HG03460 (cell line): ENCODE measurements at regions not wholly inside any gene's neighbourhood (a gene's known extent, or its start where the extent isn't known, plus 50 kb on each side); places are given as distances from the start of the nearest gene placed in this dataset.
"Not testable (repeated sequence)": the region's sequence is repeated elsewhere in the genome, so short reads cannot be mapped to it uniquely, and the experiment has no call there.

Source experiments
- ATAC-seq: cut with Tn5 transposase; IDR thresholded peaks from one replicate; pipeline ENCODE4 v1.9.1; 2021; ENCODE audit not compliant: unreplicated experiment

- ATAC-seq = no peak
Observed at GRCh38 chr9:119941091-119941490, 571.9 kb upstream of the BRINP1 start.

DNA sequence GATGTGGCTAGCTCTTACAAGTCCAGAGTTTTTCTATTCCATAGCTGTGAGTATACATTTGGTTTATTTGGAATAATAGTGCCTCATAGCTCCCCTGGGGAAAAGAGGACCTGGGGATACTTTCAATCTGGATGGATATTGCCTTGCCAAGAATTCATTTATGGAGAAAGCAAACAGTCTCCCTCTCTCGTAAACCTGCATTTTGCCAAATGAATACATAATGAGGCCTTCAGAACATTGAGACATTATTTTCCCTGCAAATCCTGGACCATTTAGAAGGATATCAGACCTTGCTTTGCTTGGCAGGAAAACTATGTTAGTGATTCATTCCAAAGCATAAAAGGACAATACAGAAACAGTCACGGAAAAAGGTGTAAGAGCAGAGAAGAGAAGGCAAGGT, 569.6 kb upstream of the BRINP1 start:
- no peak for ATAC-seq

GRCh38 chr9:119934497-119934896, 565.3 kb upstream of the BRINP1 start:
- ATAC-seq = no peak

- no peak for ATAC-seq
Observed at GRCh38 chr9:119933191-119933590, 564.0 kb upstream of the BRINP1 start.

DNA sequence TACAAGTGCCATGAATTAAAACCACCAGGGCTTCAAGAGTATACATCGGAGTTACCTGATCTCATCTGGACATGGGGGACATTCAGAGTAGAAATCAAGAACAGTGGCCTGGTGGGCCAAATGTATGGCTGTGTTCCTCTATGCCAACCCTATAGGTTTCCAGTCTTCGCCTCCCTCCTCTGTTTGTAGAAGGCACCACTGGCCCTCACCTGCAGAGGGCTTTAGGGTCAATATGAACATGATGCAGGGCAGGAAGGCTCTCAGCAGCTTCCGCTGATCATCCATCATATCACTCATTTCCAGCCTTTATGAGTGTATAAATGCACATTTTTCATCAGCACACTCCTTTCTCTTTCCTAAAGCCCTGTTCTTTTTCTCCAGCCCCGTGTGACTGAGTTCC, 555.5 kb upstream of the BRINP1 start:
- no peak for ATAC-seq

DNA sequence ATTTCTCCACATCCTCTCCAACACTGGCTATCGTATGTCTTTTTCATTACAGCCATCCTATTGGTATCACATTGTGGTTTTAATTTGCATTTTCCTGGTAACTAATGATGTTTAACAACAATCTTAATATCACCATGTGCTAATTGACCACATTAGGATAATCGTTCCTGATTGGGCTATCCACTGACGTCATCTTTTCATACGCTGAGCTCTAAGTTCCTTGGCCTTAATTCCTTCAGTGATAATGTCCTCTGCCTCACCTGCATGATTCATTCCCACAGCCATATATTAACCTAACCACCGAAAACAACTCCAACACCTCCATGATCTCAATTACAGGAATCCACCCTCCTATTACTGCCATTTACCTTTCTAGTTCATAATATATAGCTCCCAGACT, 547.9 kb upstream of the BRINP1 start:
- ATAC-seq = no peak

GRCh38 chr9:119907056-119907455, 537.8 kb upstream of the BRINP1 start:
- no peak for ATAC-seq

DNA sequence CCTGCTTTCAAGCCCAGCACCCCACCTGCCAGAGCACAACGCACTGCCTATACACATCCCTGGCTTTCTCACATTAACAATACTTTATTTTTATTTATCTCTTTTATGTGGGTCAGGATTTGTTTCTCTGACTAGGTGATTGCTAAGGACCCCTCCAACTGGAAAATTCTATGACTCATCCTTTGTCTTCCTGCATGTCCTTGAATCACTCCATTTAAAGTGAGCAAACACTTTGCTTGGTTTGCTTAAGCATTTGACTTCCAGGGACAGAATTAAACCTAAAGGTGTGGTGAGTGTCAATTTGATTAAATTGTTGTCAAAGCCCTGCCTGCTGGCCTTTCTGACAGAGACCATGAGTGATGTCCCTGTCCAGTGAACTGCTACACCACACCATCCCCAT, 536.5 kb upstream of the BRINP1 start:
- ATAC-seq = no peak

DNA sequence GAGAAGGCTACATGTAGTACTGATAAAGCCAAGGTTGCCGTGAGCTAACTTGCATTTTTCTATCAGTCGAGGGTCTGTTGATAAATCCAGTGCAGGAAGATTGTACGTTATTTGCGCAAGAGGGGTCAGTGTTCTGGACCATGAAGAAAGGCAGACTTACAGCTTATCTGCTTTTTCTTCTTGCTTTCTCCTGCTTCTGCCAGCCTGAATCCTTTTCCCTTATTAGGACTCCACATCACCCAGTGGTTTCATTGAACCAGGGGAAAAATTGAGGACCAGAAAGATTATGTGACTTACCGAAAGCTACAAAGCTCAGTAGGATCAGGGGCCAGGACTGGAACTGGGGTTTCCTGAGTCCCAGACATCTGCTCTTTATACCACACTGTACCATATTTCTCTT, 534.6 kb upstream of the BRINP1 start:
- no peak for ATAC-seq

- ATAC-seq = no peak
Observed at GRCh38 chr9:119902611-119903010, 533.4 kb upstream of the BRINP1 start.

DNA sequence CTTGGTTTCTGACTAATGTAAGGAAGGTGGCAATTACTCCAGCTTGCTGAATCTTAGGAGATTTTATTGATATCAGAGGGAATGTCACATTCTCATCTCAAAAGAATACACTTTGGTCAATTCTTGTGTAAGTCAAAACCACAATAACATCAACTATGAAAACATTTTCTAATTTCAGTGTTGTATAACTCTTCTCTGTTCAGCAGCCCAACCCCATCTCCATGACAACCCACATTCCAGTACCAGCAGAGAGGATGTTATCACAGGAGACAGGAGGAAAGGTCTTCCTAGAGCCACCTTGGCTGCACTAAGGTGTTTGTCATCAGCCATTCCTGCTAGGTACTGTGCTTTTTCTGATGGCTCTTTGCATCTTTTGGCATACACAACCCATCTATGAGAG, 529.1 kb upstream of the BRINP1 start:
- no peak for ATAC-seq

DNA sequence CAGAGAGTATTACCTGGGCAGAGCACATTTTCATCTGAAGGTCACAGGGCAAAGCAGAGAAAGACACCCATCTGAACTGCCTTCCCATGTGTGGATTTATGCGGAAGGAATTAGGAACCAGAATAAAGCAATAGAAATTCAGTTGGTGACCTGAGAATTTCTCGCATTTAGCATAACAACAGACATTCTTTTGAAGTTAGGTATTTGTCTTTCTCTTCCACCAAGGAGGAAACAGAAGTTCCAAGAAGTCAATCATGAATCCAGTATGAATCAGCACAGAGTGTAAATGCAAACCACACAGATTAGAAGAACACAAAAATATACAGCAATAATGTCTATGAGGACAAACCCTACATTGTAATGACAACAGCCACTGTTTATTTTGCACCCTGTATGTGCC, 515.2 kb upstream of the BRINP1 start:
- no peak for ATAC-seq

GRCh38 chr9:119881898-119882297, 512.7 kb upstream of the BRINP1 start:
- no peak for ATAC-seq

DNA sequence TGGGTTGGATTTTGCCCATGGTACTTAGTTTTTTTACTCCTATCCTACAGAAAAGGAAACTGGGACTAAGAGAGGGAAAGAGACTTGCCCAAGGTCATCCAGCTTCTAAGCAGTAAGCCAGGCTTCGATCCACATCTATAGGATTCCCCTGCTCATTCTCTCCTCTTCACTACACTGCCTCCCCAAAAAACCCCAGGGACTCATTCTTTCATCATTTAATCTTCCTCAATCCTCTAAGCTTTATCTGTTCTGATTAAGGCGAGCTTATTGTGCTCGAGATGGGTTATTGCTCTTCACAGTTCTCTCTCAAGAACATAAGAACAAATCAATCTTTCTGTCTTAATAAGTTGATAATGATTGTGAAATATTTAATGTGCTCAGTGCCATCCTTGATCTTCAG, 511.1 kb upstream of the BRINP1 start:
- no peak for ATAC-seq

DNA sequence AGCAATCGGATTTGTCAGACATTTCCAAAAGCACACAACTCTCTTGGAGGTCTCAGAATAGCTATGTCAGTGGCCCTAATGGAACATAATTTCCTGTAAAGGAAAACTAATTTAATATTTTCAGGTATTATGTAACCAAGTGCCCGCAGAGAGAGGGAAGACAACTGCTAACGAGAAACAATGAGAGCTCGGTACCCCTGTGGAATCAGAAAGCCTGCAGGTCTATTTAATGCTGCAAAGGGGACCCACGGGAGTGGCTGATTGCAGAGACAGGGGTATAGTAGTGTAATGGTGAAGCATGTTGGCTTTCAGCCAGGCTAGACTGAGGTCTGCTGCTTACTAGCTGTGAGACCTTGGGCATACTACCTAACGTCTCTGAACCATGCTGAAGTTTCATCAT, 508.1 kb upstream of the BRINP1 start:
- no peak for ATAC-seq

DNA sequence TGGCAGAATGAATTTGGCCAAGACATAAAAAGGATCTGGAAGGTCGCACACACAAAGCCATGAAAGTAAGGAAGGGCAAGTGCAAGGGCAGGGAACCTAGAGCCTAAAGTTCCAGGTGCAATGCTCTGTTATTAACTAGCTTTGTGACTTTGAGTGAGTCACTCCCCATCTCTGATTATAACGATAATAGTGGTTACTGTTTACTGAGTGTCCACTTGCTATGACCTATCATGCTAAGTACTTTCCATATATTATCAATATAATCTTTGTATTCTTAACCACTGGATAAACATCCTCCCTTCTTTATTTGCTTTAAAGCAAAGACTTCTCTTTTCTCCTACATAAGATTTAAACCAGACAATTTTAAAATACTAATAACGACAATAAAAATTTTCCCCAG, 504.6 kb upstream of the BRINP1 start:
- no peak for ATAC-seq

DNA sequence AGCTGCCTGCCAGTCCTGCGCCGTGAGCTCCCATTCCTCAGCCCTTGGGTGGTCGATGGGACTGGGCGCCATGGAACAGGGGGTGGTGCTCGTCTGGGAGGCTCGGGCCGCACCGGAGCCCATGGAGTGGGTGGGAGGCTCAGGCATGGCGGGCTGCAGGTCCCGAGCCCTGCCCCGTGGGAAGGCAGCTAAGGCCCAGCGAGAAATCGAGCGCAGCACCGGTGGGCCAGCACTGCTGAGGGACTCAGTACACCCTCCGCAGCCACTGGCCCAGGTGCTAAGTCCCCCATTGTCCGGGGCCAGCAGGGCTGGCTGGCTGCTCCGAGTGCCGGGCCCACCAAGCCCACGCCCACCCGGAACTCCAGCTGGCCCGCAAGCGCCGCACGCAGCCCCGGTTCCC, 501.0 kb upstream of the BRINP1 start:
- ATAC-seq = not testable (repeated sequence)

- no peak for ATAC-seq
Observed at GRCh38 chr9:119868694-119869093, 499.5 kb upstream of the BRINP1 start.

DNA sequence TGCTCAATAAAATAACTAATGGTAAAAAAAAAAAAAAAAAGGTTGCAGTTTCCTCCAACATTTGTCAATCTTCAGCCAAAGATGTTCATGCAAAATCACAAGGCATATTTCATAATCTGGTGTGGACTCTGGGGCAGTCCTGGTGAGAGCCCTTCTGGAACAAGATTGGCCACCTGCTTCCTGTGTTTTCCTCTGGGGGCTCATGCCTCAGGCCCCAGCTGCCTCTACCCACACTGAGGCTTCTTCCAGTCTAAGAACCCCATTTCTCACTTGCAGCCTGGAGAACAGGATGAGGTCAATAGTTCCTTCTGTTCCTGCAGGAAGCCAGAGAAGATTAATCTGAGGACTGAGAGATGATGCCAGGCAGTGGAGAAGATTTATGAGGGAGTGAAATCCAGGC, 492.6 kb upstream of the BRINP1 start:
- ATAC-seq = no peak

DNA sequence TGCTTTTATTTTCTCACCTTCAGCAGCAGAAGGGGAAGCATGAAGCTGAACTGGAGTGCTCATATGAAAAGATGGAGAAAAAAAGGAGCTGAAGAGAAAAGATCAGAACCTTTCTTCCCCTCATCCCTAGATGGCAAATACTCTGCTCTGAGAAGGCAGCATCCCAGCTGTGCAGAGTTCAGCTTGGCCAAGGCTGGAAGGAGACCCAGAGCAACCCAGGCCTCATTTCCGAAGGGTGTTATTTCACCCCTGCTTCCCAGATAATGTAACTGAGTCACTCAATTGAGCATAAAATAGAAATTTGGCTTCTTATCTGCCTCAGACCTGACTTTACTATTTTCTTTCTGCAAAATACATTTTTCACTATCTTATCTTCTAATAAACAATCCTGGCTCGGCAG, 489.9 kb upstream of the BRINP1 start:
- no peak for ATAC-seq

DNA sequence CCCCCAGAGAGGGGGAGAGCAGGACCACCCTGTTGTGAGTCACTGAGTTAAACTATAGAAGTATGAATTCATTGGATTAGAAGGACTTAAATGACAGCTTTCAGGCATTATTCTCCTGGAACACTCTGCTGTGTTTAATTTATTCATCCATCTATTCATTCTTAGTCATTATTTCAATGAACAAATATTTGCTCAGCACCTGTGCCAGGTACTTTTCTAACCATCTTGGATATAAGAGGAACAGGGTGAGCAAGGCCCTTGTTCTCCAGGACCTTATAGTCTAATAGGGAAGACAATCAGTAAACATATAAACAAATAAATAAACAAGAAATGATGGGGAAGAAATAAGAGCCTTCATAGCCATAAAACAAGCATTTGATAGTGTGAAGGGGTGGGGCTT, 483.9 kb upstream of the BRINP1 start:
- no peak for ATAC-seq

GRCh38 chr9:119852390-119852789, 483.2 kb upstream of the BRINP1 start:
- ATAC-seq = no peak

DNA sequence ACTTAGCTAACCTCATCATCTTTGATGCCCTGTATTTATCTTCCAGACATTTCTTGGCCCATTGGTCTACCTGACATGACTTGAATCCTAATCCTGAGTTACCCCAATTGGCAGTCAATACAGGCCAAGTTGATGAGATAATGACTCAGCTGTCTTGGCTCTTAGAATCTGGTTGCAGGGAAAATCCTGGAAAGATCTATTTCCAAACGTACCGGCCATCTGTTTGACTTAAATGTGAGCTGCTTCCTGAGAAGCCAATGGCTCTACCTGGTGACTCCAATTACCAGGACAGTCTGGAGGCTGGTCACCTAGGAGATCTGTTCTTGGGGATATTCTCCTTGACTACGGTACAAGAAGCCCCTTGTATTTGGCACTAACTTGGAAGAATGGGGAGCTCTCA, 475.2 kb upstream of the BRINP1 start:
- ATAC-seq = no peak

DNA sequence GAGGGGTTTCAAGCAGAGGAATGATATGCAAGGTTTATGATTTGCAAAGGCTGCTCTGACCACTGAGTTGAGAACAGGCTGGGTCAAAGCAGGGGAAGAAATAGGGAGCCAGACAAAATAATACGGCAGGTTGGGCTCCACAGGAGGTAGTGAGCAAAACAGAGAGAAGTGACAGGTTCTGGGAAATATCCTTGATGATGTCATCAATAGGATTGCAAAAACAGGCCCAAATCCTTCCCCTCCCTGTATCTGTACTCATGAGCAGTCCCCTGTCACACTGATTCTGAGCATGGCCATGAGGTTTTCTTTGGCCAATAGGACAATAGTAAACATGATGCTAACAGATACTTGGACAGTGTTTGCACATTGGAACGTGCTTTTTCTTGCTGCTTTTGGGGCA, 471.8 kb upstream of the BRINP1 start:
- ATAC-seq = no peak
